GM12872 (cell line): ENCODE measurements at regions not wholly inside any gene's neighbourhood (a gene's known extent, or its start where the extent isn't known, plus 50 kb on each side); places are given as distances from the start of the nearest gene placed in this dataset.

Experiments
- CTCF ChIP-seq: IDR thresholded peaks from 3 replicates; pipeline ENCODE4 v1.5.1; 2011; ENCODE audit warnings: low read depth, mild to moderate bottlenecking, low read length, moderate library complexity; ENCODE audit not compliant: insufficient read depth

- TF ChIP-seq CTCF = no peak
These were observed 87.9 kb upstream of the ZNF217 start for GRCh38 chr20:53681352-53682212.

DNA sequence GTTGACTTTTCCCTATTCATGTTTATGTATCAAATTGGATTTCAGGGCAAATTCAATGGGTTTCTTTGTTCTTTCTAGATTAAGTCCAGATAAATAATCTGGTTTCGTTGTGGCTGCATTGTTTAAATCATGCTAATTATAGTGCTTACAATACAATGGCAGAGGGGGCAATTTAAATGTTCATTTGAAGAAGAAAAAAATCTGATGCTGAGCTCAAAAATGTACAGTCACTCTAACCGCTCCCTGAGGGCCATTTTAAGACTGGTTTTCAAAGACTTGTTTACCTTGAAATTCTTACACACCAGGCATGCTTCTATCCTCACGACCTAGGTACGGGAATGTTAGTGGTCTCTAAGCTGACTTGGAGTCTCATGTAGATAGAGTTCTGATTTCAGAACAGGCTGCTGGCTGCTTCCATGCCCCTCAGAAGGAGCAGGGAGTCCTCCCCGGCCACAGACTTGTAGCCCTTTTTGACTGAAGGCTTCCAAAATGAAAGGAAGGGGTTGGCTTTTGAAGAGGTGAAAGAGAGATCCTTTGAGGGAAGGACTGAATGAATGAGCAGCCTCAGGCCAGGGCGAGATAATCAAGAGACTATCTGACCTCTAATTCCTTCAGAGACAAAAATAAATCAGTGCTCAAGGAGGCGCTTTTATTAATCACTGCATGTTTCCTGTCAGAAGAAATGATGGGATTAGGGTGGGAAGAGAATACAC lies 86.1 kb upstream of the ZNF217 start:
- TF ChIP-seq CTCF = no peak

DNA sequence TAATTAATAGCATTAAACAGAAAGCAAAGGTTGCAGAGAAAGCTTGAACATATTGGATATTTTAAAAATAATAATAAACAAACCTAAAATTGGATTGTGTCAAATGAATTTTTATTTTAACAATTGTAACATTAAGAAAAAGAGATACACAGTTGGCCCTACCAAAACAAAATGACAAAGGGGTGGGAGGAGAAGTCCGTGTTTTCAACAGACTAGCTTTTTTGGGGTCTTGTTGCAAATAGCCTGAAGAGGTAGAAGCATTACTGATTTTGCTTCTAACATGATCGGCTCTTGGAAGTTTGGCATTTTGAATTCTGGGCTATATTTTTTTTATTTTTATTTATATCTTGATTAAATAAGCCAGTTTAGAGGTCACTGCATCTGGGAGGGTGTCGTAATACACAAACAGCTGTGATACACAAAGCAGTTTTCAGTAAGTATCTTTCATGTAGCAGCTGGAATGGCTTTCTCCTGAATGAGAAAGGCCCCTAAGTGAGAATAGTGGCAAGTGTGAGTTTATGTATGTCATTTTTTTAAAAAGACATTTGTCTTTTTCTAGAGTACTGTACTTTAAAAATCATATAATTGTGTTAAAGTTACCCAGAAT lies 85.5 kb upstream of the ZNF217 start:
- TF ChIP-seq CTCF = no peak

DNA sequence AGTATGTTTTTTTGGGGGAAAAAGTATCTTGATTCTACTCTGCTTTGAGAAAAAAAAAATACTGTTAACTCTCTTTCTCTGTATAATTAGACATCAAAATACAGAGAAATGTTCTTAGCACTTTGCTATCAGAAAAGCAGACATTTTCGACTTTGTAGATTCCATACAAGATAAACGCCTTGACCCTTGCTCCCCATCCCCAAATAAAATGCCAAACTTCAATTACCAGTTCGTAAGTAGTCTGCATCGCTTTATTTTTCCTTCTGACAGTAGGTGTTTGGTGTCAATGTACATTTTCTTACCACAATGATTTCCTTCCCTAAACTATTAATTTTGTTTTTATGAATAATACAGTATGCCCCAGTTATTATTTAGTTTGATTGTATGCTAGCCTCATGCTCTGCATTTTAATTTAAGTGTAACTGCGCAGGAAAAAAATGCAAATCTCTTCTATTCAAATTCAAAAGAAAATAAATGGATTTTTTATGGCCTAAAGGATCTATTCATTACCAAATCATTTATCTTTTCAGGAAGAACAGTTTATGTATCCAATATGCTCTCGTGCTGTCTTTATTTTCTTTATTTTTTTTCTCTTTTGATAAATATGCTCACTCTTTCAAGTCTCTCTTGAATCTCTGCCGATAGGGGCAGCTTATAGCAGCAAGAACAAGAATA lies 84.8 kb upstream of the ZNF217 start:
- TF ChIP-seq CTCF = no peak

DNA sequence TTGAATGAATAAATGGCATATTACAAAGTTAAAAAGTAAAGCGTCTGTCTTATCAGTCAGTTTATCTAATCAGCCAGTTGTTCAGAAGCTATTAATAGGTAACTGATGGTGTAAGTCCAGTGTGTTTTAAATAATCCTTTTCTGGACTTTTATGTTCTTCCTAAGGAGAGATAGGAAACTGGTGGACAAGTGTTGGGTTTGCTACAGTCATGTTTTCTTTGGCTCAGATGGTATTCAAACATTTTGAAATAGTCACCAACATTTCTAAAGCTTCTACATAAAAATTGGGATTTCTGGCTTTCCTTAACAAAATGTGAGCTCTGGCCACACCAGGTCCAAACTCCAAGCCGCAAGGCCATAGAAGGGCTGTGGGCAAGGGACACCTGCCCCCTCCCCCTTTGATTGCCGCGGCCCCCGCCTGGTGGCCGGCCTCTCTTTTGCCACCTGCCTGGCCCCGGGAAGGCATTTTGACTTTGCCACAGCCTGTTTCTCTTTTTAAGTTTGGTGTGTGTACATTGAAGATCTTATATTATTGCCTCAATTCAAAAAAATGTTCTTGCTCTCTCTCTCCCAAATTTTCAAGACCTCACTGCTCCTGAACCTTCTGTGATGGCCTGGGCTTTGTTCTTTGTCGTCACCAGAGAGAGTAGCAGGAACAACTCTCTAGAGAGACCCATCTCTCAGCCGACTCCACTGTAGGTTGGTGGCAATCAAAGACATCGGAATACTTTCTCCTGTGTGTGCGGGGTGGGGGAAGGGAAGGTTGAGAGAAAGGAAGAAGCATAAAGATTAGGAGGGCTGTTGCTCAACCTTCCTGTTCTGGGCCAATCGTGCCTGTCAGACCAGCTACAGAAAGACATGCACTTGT lies 84.0 kb upstream of the ZNF217 start:
- no peak for TF ChIP-seq CTCF

GRCh38 chr20:53676987-53677386 lies 83.3 kb upstream of the ZNF217 start:
- TF ChIP-seq CTCF = no peak
